ENCODE measurements at regions not wholly inside any gene's neighbourhood (a gene's known extent, or its start where the extent isn't known, plus 50 kb on each side); places are given as distances from the start of the nearest gene placed in this dataset.
"Not testable (repeated sequence)": the region's sequence is repeated elsewhere in the genome, so short reads cannot be mapped to it uniquely, and the experiment has no call there.

DNA sequence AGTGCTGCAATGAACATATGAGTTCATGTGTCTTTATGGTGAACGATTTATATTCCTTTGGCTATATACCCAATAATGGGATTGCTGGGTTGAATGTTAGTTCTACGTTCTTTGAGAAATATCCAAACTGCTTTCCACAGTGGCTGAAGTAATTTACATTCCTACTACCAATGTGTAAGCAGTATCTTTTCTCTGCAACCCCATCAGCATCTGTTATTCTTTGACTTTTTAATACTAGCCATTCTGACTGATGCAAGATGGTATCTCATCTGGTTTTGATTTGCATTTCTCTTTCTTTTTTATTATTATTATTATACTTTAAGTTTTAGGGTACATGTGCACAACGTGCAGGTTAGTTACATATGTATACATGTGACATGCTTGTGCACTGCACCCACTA, 89.7 kb downstream of the DKK1 start:
- DNase-seq; H3K27ac ChIP-seq (ENCODE audit: low read length); H3K4me1 ChIP-seq (ENCODE audit: control insufficient read depth, insufficient read depth, low read length); H3K27me3 ChIP-seq (ENCODE audit: control insufficient read depth, insufficient read depth, low read length); H3K9me3 ChIP-seq (ENCODE audit: control insufficient read depth, low read depth, low read length); H3K36me3 ChIP-seq (ENCODE audit: control insufficient read depth, insufficient read depth, low read length); H3K4me3 ChIP-seq (ENCODE audit: low read length): not testable (repeated sequence)
- WGBS (ENCODE audit: insufficient coverage, low lambda C conversion rate) = 80% methylated on average over 1 of the region's 3 CpGs

DNA sequence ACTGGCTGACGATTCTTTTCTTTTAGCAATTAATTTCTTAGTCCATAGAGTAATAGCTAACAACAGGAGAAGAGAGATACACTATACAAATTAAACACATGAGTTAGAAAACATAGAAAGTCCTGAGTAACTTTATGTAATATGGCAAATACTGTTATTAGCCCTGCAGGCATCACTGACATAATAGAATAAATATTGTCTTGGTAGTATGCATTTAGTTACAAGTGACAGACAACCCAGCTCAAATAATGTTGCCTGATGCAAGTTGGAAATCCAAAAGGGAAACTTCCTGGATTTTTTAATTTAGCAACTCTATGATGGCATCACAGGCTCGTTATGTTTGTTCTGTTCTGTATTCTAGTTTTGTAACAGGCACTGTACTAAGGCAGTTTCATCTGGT, 95.1 kb downstream of the DKK1 start:
- whole genome bisulfite sequencing (ENCODE audit: insufficient coverage, low lambda C conversion rate) = no CpG with 5 or more reads among the region's 2 CpGs
- no peak for DNase-seq

DNA sequence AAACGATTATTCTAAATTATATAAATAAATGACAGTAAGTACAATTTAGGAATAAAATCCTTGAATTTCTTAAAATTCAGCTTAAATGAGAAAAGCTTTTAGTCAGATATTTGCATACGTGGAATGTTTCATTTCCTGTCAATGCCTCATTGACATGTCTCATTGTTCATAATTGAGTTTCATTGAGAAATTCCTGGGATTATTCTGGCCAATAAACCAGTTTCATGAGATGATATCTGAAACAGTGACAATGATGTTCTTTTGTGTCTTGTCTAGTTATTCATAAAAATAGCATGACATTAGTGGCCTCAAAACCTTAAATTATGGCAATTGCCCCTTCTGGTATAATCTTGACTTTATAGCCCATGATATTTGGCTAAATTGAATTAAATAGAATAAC, 95.8 kb downstream of the DKK1 start:
- Histone ChIP-seq H3K27ac (ENCODE audit: low read length) (no peak overlapping the region), H3K4me3 (ENCODE audit: low read length) (no peak overlapping the region), H3K9me3 (ENCODE audit: control insufficient read depth, low read depth, low read length) (no peaks in the 10 kb centered on the region), H3K4me1 (ENCODE audit: control insufficient read depth, insufficient read depth, low read length) (no peaks in the 10 kb centered on the region), H3K36me3 (ENCODE audit: control insufficient read depth, insufficient read depth, low read length) (no peaks in the 10 kb centered on the region), H3K27me3 (ENCODE audit: control insufficient read depth, insufficient read depth, low read length) (no peaks in the 10 kb centered on the region)
- WGBS (ENCODE audit: insufficient coverage, low lambda C conversion rate) = 94% methylated on average over 2 of the region's 2 CpGs
- DNase-seq = no peak

More for the DNA sequence above, 95.1 kb downstream of the DKK1 start:
- Histone ChIP-seq H3K36me3 (ENCODE audit: control insufficient read depth, insufficient read depth, low read length) (no peaks in the 10 kb centered on the region), H3K27ac (ENCODE audit: low read length) (no peak overlapping the region), H3K27me3 (ENCODE audit: control insufficient read depth, insufficient read depth, low read length) (no peaks in the 10 kb centered on the region), H3K9me3 (ENCODE audit: control insufficient read depth, low read depth, low read length) (no peaks in the 10 kb centered on the region), H3K4me1 (ENCODE audit: control insufficient read depth, insufficient read depth, low read length) (no peaks in the 10 kb centered on the region), H3K4me3 (ENCODE audit: low read length) (no peak overlapping the region)

DNA sequence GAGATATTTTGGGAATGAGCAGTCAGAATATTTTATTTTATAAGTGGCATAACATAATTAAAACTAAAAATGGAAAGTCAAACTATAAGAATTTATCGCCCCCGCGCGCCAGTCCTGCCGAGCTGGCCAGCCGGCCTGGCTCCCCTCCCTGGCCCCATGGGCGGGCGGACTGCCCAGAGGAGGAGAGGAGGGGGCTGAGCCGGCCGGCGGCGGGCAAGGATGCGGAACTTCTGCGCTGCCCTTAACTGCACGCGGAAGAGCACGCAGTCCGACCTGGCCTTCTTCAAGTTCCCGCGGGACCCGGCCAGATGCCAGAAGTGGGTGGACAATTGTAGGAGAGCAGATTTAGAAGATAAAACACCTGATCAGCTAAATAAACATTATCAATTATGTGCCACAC, 96.8 kb downstream of the DKK1 start:
- no peaks in the 10 kb centered on the region for H3K9me3 ChIP-seq (ENCODE audit: control insufficient read depth, low read depth, low read length)
- H3K4me3 ChIP-seq (ENCODE audit: low read length) = no peak overlapping the region
- H3K27me3 ChIP-seq (ENCODE audit: control insufficient read depth, insufficient read depth, low read length) = no peaks in the 10 kb centered on the region
- no peak for DNase-seq
- no peaks in the 10 kb centered on the region for H3K36me3 ChIP-seq (ENCODE audit: control insufficient read depth, insufficient read depth, low read length)
- H3K27ac ChIP-seq (ENCODE audit: low read length) = no peak overlapping the region
- WGBS (ENCODE audit: insufficient coverage, low lambda C conversion rate) = no CpG with 5 or more reads among the region's 21 CpGs
- no peaks in the 10 kb centered on the region for H3K4me1 ChIP-seq (ENCODE audit: control insufficient read depth, insufficient read depth, low read length)

DNA sequence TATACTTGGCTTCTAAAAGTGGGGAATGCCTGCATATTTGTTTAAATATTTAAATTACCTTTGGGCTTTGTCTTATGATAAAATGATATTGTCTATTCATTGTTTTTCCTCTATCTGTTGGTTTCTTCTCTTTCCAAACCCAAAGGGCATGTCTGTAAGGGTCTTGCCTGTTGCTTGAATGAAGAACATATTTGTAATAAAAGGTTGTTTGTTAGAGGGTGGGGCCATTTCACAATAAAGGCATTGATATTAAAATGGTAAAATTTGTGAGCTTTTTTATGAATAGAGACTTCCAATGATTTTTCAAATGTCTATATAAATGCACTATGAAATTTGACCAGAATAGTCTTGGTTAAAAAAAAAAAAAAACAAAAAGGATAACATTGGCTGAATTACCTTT, 105.2 kb downstream of the DKK1 start:
- H3K27me3 ChIP-seq (ENCODE audit: control insufficient read depth, insufficient read depth, low read length) = no peaks in the 10 kb centered on the region
- H3K4me1 ChIP-seq (ENCODE audit: control insufficient read depth, insufficient read depth, low read length) = no peaks in the 10 kb centered on the region
- no peak for DNase-seq
- no peak overlapping the region for H3K4me3 ChIP-seq (ENCODE audit: low read length)
- H3K36me3 ChIP-seq (ENCODE audit: control insufficient read depth, insufficient read depth, low read length) = no peaks in the 10 kb centered on the region
- no peaks in the 10 kb centered on the region for H3K9me3 ChIP-seq (ENCODE audit: control insufficient read depth, low read depth, low read length)
- H3K27ac ChIP-seq (ENCODE audit: low read length) = no peak overlapping the region

DNA sequence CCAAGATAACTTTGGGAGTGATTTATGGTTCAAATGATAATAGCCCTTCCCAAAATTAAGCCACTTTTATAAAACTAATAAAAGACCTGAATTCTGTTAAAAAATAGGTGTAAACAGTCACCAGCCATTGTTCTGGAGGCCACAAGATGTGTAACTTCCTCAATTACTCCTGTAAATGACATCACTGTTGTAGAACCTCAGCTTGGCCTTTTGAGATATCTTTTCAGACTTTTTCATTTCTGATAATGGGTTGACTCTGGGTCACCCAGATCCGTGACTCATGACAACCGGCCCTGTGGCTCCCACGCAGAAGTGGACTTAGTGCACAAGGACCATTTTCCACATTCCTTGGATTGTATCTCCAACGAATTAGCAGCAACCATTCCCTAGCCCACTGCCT, 106.6 kb downstream of the DKK1 start:
- WGBS (ENCODE audit: insufficient coverage, low lambda C conversion rate) = 80% methylated on average over 1 of the region's 4 CpGs
- no peak for DNase-seq
- Histone ChIP-seq H3K27ac (ENCODE audit: low read length) (no peak overlapping the region), H3K27me3 (ENCODE audit: control insufficient read depth, insufficient read depth, low read length) (no peaks in the 10 kb centered on the region), H3K4me1 (ENCODE audit: control insufficient read depth, insufficient read depth, low read length) (no peaks in the 10 kb centered on the region), H3K36me3 (ENCODE audit: control insufficient read depth, insufficient read depth, low read length) (no peaks in the 10 kb centered on the region), H3K4me3 (ENCODE audit: low read length) (no peak overlapping the region), H3K9me3 (ENCODE audit: control insufficient read depth, low read depth, low read length) (no peaks in the 10 kb centered on the region)

DNA sequence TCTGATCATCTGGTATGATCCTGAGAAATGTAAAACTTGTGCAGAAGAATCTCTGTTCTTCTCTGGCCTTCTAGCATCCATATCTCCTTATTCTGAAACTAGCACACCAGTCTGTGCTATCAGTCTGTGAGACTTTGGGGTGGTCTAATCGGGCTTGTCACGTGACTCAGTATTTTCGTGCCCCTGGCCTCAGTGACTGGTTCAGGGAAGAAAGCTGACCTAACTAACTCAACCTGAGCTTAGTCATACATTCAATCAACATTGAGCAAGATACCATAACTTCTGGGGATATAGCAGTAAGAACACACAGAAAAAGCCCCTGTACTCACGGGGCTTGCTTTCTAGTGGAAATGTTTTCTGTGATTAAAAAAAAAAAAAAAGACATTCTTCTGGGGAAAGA, 109.3 kb downstream of the DKK1 start:
- no peaks in the 10 kb centered on the region for H3K36me3 ChIP-seq (ENCODE audit: control insufficient read depth, insufficient read depth, low read length)
- H3K4me3 ChIP-seq (ENCODE audit: low read length) = no peak overlapping the region
- H3K4me1 ChIP-seq (ENCODE audit: control insufficient read depth, insufficient read depth, low read length) = no peaks in the 10 kb centered on the region
- no CpG with 5 or more reads among the region's 4 CpGs for WGBS (ENCODE audit: insufficient coverage, low lambda C conversion rate)
- DNase-seq = no peak
- no peaks in the 10 kb centered on the region for H3K27me3 ChIP-seq (ENCODE audit: control insufficient read depth, insufficient read depth, low read length)
- H3K27ac ChIP-seq (ENCODE audit: low read length) = no peak overlapping the region
- H3K9me3 ChIP-seq (ENCODE audit: control insufficient read depth, low read depth, low read length) = no peaks in the 10 kb centered on the region

DNA sequence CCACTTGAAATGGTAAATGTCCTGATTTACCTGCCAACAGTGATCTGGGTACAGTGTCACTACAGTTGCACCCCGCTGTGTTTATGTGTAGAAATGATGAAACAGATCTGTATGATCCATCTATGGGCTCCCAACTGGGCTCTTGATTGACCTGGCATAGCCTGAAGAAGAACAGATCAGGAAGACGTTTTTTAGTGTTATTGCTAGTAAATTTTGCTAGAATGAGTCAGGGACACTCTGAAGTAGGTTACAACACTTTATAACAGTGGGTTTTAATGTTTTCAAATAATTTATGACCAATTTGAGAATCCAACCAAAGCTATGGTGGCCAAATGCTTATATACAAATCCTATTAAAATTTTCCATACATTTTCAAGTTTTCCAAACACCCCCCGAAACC, 110.3 kb downstream of the DKK1 start:
- H3K36me3 ChIP-seq (ENCODE audit: control insufficient read depth, insufficient read depth, low read length) = no peaks in the 10 kb centered on the region
- no peak for DNase-seq
- H3K4me1 ChIP-seq (ENCODE audit: control insufficient read depth, insufficient read depth, low read length) = no peaks in the 10 kb centered on the region
- no peaks in the 10 kb centered on the region for H3K9me3 ChIP-seq (ENCODE audit: control insufficient read depth, low read depth, low read length)
- H3K27ac ChIP-seq (ENCODE audit: low read length) = no peak overlapping the region
- 80% methylated on average over 2 of the region's 3 CpGs for WGBS (ENCODE audit: insufficient coverage, low lambda C conversion rate)
- H3K4me3 ChIP-seq (ENCODE audit: low read length) = no peak overlapping the region
- no peaks in the 10 kb centered on the region for H3K27me3 ChIP-seq (ENCODE audit: control insufficient read depth, insufficient read depth, low read length)

DNA sequence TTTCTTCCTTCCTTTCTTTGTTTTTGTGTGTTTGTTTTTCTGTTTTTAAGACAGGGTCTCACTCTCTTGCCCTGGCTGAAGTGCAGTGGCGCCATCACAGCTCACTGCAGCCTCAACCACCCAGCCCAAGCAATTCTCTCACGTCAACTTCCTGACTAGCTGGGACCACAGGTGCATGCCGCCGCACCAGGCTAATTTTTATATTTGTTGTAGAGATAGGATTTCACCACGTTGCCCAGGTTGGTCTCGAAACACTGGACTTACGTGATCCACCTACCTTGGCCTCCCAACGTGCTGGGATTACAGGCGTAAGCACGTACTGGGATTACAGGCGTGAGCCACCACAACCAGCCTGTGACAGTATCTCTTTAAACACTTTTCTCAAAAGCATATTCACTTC, 120.7 kb downstream of the DKK1 start:
- no peak overlapping the region for H3K27ac ChIP-seq (ENCODE audit: low read length)
- no peaks in the 10 kb centered on the region for H3K4me1 ChIP-seq (ENCODE audit: control insufficient read depth, insufficient read depth, low read length)
- no peaks in the 10 kb centered on the region for H3K9me3 ChIP-seq (ENCODE audit: control insufficient read depth, low read depth, low read length)
- 100% methylated on average over 1 of the region's 11 CpGs for WGBS (ENCODE audit: insufficient coverage, low lambda C conversion rate)
- no peaks in the 10 kb centered on the region for H3K36me3 ChIP-seq (ENCODE audit: control insufficient read depth, insufficient read depth, low read length)
- DNase-seq = no peak
- no peak overlapping the region for H3K4me3 ChIP-seq (ENCODE audit: low read length)
- H3K27me3 ChIP-seq (ENCODE audit: control insufficient read depth, insufficient read depth, low read length) = no peaks in the 10 kb centered on the region

DNA sequence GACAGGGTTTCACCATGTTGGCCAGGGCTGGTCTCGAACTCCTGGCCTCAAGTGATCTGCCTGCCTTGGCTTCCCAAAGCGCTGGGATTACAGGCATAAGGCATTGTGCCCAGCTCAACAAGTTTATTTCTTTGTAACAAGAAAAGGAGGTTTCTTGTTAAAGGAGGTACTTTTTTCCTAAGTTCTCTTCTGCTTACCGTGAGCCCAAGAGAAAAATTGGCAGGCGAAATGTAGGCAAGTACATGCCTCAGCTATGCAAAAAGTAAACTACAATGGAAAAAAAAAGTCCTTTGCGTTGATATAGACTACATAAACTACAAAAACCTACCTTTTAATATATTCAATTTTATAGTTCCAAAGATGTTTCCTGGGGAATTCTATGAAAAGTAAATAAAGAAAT, 122.6 kb downstream of the DKK1 start:
- Histone ChIP-seq H3K9me3 (ENCODE audit: control insufficient read depth, low read depth, low read length) (no peaks in the 10 kb centered on the region), H3K4me1 (ENCODE audit: control insufficient read depth, insufficient read depth, low read length) (no peaks in the 10 kb centered on the region), H3K36me3 (ENCODE audit: control insufficient read depth, insufficient read depth, low read length) (no peaks in the 10 kb centered on the region), H3K27me3 (ENCODE audit: control insufficient read depth, insufficient read depth, low read length) (no peaks in the 10 kb centered on the region), H3K4me3 (ENCODE audit: low read length) (no peak overlapping the region), H3K27ac (ENCODE audit: low read length) (no peak overlapping the region)
- no peak for DNase-seq
- WGBS (ENCODE audit: insufficient coverage, low lambda C conversion rate) = 44% methylated on average over 1 of the region's 5 CpGs

DNA sequence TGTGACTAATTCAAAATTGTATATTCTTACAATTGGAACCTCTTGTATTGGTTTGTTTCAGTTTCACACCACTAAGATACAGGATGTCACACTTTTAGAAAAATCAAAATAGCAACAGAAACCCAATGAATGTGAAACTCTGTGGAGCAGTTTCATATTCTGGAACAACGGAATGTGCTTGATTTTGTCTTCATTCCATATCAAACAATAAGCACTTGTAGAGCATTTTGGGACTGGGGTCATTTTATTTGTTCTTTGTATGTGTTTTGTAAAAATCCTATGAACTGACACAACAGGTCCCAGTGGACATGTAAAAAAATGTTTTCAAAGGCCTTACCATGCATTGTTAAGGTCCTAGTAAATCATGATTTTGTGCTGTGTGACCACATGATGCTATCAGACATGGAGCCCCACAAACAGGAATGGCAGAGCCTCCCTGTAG, 123.1 kb downstream of the DKK1 start:
- DNase-seq = no peak
- WGBS (ENCODE audit: insufficient coverage, low lambda C conversion rate) = no CpG with 5 or more reads among the region's 1 CpG

More for the DNA sequence above, 123.1 kb downstream of the DKK1 start:
- H3K27ac ChIP-seq (ENCODE audit: low read length) = no peak overlapping the region
- no peaks in the 10 kb centered on the region for H3K36me3 ChIP-seq (ENCODE audit: control insufficient read depth, insufficient read depth, low read length)
- no peak overlapping the region for H3K4me3 ChIP-seq (ENCODE audit: low read length)
- H3K4me1 ChIP-seq (ENCODE audit: control insufficient read depth, insufficient read depth, low read length) = no peaks in the 10 kb centered on the region
- H3K27me3 ChIP-seq (ENCODE audit: control insufficient read depth, insufficient read depth, low read length) = no peaks in the 10 kb centered on the region
- no peaks in the 10 kb centered on the region for H3K9me3 ChIP-seq (ENCODE audit: control insufficient read depth, low read depth, low read length)

Data from large intestine (tissue), 3 donors.